ENCODE measurements at regions not wholly inside any gene's neighbourhood (a gene's known extent, or its start where the extent isn't known, plus 50 kb on each side); places are given as distances from the start of the nearest gene placed in this dataset.
A peak's percentile ranks its signal among the peaks of the same experiment; 100 is the strongest.

DNA sequence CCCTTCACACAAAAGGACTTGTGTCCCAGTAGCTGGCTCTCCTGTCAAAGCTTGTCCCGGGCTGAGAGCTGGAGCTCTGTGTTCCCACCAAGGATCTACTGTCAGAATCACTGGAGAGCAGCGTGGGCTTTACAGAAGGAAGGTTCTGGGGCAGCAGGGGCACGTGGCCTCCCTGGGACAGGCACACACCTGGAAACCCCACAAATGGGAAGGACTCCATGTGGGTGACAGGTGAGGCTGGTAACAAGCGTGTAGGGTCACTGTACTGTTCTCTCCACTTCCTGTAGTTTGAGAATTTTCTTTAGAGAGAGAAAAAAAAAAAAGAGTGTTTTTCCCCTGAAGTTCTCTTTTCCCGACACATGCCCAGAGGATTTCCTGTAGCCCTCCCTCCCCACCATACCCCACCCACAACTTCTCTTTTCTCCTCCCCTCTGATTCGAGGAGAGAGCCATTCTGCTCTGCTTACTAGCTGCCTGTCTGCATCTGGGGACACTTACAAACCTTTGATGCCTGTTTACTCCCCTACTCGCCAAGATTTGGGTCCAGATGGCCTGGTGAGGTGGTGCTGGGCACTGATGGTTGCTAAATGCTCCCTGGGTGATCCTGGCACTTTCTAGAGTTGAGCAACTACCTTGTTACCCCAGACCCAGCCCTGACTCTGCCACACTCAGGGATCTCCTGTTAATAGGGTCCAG lies 84.1 kb upstream of the SIRPA start:
- Histone ChIP-seq H3K27ac (ENCODE audit: insufficient read depth, low read depth, low read length, poor library complexity, severe bottlenecking) (peak overlapping the region; percentile 68), H3K27me3 (ENCODE audit: control insufficient read depth, insufficient read depth, low read length, poor library complexity, severe bottlenecking) (no peaks in the 10 kb centered on the region), H3K4me3 (ENCODE audit: insufficient read depth, low read depth, low read length) (no peak overlapping the region), H3K4me1 (ENCODE audit: control insufficient read depth, insufficient read depth, low read length) (peaks cover 9% of the 10 kb centered on the region), H3K9me3 (ENCODE audit: control insufficient read depth, low read length) (no peaks in the 10 kb centered on the region), H3K36me3 (ENCODE audit: control insufficient read depth, insufficient read depth, low read length) (no peaks in the 10 kb centered on the region)
- 53 to 56% methylated on average over 7 of the region's 7 CpGs for WGBS, 2 experiments

DNA sequence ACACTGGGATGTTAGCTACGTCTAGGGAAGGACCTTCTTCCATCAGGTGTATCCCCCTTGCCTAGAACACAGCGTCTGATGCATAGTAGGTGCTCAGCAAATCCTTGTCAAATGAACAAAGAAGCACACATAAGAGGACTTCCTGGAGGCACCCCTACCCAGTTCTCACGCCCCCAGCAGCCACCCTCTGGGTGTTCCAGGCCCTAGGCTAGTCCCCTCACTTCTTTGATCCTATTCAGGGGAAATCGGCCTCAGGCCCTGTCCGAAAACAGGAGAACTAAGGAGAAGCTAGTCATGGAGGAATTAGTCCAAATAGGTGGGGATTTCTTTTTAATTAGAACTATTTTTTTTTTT lies 84.7 kb upstream of the SIRPA start:
- Histone ChIP-seq H3K4me1 (ENCODE audit: control insufficient read depth, insufficient read depth, low read length) (peaks cover 9% of the 10 kb centered on the region), H3K4me3 (ENCODE audit: insufficient read depth, low read depth, low read length) (no peak overlapping the region), H3K36me3 (ENCODE audit: control insufficient read depth, insufficient read depth, low read length) (no peaks in the 10 kb centered on the region), H3K27me3 (ENCODE audit: control insufficient read depth, insufficient read depth, low read length, poor library complexity, severe bottlenecking) (no peaks in the 10 kb centered on the region), H3K27ac (ENCODE audit: insufficient read depth, low read depth, low read length, poor library complexity, severe bottlenecking) (no peak overlapping the region), H3K9me3 (ENCODE audit: control insufficient read depth, low read length) (no peaks in the 10 kb centered on the region)
- 58 to 75% methylated on average over 5 of the region's 5 CpGs for WGBS, 2 experiments

- Histone ChIP-seq H3K4me3 (ENCODE audit: insufficient read depth, low read depth, low read length) (no peak overlapping the region), H3K27ac (ENCODE audit: insufficient read depth, low read depth, low read length, poor library complexity, severe bottlenecking) (no peak overlapping the region), H3K9me3 (ENCODE audit: control insufficient read depth, low read length) (no peaks in the 10 kb centered on the region), H3K36me3 (ENCODE audit: control insufficient read depth, insufficient read depth, low read length) (no peaks in the 10 kb centered on the region), H3K27me3 (ENCODE audit: control insufficient read depth, insufficient read depth, low read length, poor library complexity, severe bottlenecking) (no peaks in the 10 kb centered on the region), H3K4me1 (ENCODE audit: control insufficient read depth, insufficient read depth, low read length) (peaks cover 9% of the 10 kb centered on the region)
- WGBS, 2 experiments, result 93 to 94% methylated on average over 10 of the region's 10 CpGs
Observed at GRCh38 chr20:1809611-1810510, 85.3 kb upstream of the SIRPA start.

GRCh38 chr20:1809131-1809572 lies 86.1 kb upstream of the SIRPA start:
- H3K27ac ChIP-seq (ENCODE audit: insufficient read depth, low read depth, low read length, poor library complexity, severe bottlenecking), result no peak overlapping the region
- no peaks in the 10 kb centered on the region for H3K36me3 ChIP-seq (ENCODE audit: control insufficient read depth, insufficient read depth, low read length)
- H3K9me3 ChIP-seq (ENCODE audit: control insufficient read depth, low read length), result no peaks in the 10 kb centered on the region
- H3K4me3 ChIP-seq (ENCODE audit: insufficient read depth, low read depth, low read length), result no peak overlapping the region
- peaks cover 5% of the 10 kb centered on the region for H3K27me3 ChIP-seq (ENCODE audit: control insufficient read depth, insufficient read depth, low read length, poor library complexity, severe bottlenecking)
- peaks cover 9% of the 10 kb centered on the region for H3K4me1 ChIP-seq (ENCODE audit: control insufficient read depth, insufficient read depth, low read length)
- 81 to 95% methylated on average over 2 of the region's 2 CpGs for WGBS, 2 experiments

- Histone ChIP-seq H3K27ac (ENCODE audit: insufficient read depth, low read depth, low read length, poor library complexity, severe bottlenecking) (no peak overlapping the region), H3K27me3 (ENCODE audit: control insufficient read depth, insufficient read depth, low read length, poor library complexity, severe bottlenecking) (peaks cover 11% of the 10 kb centered on the region), H3K4me1 (ENCODE audit: control insufficient read depth, insufficient read depth, low read length) (peaks cover 9% of the 10 kb centered on the region), H3K36me3 (ENCODE audit: control insufficient read depth, insufficient read depth, low read length) (no peaks in the 10 kb centered on the region), H3K9me3 (ENCODE audit: control insufficient read depth, low read length) (no peaks in the 10 kb centered on the region), H3K4me3 (ENCODE audit: insufficient read depth, low read depth, low read length) (no peak overlapping the region)
- WGBS, 2 experiments, result 67% methylated on average over 6 of the region's 6 CpGs
Observed at GRCh38 chr20:1808101-1808500, 87.1 kb upstream of the SIRPA start.

- 82 to 89% methylated on average over 6 to 7 of the region's 7 CpGs for WGBS, 2 experiments
- no peak overlapping the region for H3K27ac ChIP-seq (ENCODE audit: insufficient read depth, low read depth, low read length, poor library complexity, severe bottlenecking)
- H3K36me3 ChIP-seq (ENCODE audit: control insufficient read depth, insufficient read depth, low read length), result no peaks in the 10 kb centered on the region
- peaks cover 19% of the 10 kb centered on the region for H3K27me3 ChIP-seq (ENCODE audit: control insufficient read depth, insufficient read depth, low read length, poor library complexity, severe bottlenecking)
- no peak overlapping the region for H3K4me3 ChIP-seq (ENCODE audit: insufficient read depth, low read depth, low read length)
- H3K4me1 ChIP-seq (ENCODE audit: control insufficient read depth, insufficient read depth, low read length), result peaks cover 9% of the 10 kb centered on the region
- no peaks in the 10 kb centered on the region for H3K9me3 ChIP-seq (ENCODE audit: control insufficient read depth, low read length)
Observed at GRCh38 chr20:1807394-1807793, 87.8 kb upstream of the SIRPA start.

DNA sequence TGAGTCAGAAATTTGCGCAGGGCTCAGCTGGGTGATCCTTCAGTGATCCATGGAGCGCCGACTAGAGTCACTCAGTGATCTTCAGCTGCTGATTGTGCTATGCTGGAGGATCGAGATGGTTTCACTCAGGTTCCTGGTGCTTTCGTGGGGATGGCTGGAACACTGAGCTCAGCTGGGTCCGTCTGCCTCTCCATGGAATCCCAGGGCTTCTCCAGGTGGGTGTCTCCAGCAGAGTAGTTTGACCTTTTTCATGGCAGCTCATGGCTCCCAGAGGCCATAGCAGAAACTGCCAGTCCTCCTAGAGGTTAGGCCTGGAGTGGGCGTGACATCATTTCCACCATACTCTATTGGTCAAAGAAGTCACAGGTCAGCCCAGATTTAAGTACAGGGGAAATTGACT lies 88.8 kb upstream of the SIRPA start:
- Histone ChIP-seq H3K9me3 (ENCODE audit: control insufficient read depth, low read length) (no peaks in the 10 kb centered on the region), H3K4me1 (ENCODE audit: control insufficient read depth, insufficient read depth, low read length) (peaks cover 8% of the 10 kb centered on the region), H3K4me3 (ENCODE audit: insufficient read depth, low read depth, low read length) (no peak overlapping the region), H3K27me3 (ENCODE audit: control insufficient read depth, insufficient read depth, low read length, poor library complexity, severe bottlenecking) (peaks cover 26% of the 10 kb centered on the region), H3K27ac (ENCODE audit: insufficient read depth, low read depth, low read length, poor library complexity, severe bottlenecking) (no peak overlapping the region), H3K36me3 (ENCODE audit: control insufficient read depth, insufficient read depth, low read length) (no peaks in the 10 kb centered on the region)
- WGBS, 2 experiments, result 92 to 96% methylated on average over 7 of the region's 7 CpGs

DNA sequence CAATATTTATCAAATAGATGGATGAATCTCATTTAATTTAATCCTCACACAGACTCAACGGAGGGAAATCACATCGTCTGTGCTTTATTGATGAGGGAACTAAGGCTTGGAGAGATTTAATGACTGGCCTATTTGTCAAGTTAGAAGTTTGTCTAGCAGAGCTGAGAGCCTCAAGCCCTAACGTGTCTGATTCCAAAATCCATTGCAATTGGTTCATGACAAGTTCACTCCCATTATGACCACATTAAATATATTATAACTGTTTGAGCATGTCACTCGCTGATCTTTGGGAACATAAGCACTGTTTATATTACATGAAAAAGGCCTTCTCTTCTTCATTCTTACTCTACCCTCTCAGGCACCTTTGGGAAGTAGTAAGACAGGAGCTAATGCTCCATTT lies 89.4 kb upstream of the SIRPA start:
- WGBS, 2 experiments, result 96 to 98% methylated on average over 4 of the region's 4 CpGs
- H3K36me3 ChIP-seq (ENCODE audit: control insufficient read depth, insufficient read depth, low read length), result no peaks in the 10 kb centered on the region
- no peak overlapping the region for H3K27ac ChIP-seq (ENCODE audit: insufficient read depth, low read depth, low read length, poor library complexity, severe bottlenecking)
- H3K4me1 ChIP-seq (ENCODE audit: control insufficient read depth, insufficient read depth, low read length), result peaks cover 1% of the 10 kb centered on the region
- no peak overlapping the region for H3K4me3 ChIP-seq (ENCODE audit: insufficient read depth, low read depth, low read length)
- H3K27me3 ChIP-seq (ENCODE audit: control insufficient read depth, insufficient read depth, low read length, poor library complexity, severe bottlenecking), result peaks cover 26% of the 10 kb centered on the region
- H3K9me3 ChIP-seq (ENCODE audit: control insufficient read depth, low read length), result no peaks in the 10 kb centered on the region

DNA sequence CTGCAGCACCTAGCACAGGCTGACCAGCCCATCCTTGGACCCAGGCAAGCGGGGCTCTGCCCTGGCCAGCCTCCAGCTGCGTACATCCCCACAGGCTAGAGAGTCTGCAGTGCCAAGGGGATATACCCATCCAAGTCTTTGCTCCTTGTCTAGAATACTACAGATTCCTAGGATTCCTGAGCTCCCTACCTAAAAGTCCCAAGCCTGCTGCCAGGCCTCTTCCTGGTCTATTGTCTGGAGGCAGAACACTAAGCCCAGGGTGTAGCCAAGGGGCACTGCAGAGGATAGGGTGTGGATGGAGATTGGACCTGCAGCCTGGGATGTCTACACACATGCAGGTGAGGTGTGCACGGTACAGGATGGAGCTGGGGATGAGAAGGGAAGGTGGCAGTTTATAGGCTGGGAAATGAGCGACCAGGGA lies 90.0 kb upstream of the SIRPA start:
- WGBS, 2 experiments, result 88% methylated on average over 4 of the region's 4 CpGs
- Histone ChIP-seq H3K27ac (ENCODE audit: insufficient read depth, low read depth, low read length, poor library complexity, severe bottlenecking) (no peak overlapping the region), H3K27me3 (ENCODE audit: control insufficient read depth, insufficient read depth, low read length, poor library complexity, severe bottlenecking) (peaks cover 26% of the 10 kb centered on the region), H3K36me3 (ENCODE audit: control insufficient read depth, insufficient read depth, low read length) (no peaks in the 10 kb centered on the region), H3K9me3 (ENCODE audit: control insufficient read depth, low read length) (no peaks in the 10 kb centered on the region), H3K4me1 (ENCODE audit: control insufficient read depth, insufficient read depth, low read length) (no peaks in the 10 kb centered on the region), H3K4me3 (ENCODE audit: insufficient read depth, low read depth, low read length) (no peak overlapping the region)

DNA sequence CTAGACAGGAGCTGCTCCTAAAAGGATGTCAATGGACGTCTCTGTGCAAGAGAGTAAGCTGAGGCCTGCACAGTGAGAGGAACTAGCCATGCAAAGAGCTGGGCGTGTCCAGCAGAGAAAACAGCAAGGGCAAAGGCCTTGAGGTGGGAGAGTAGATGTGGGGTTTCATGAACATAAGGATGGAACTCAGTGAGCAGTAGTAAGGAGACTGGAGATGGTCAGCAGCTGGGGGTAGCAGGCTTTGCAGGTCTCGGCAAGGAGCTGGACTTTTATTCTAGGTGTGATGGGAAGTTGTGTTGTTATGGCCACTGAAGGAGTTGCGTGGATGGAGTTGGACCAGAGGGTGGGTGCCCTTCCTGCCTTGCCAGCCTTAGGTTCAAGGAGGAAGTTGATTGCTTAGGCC lies 90.7 kb upstream of the SIRPA start:
- Histone ChIP-seq H3K36me3 (ENCODE audit: control insufficient read depth, insufficient read depth, low read length) (no peaks in the 10 kb centered on the region), H3K27ac (ENCODE audit: insufficient read depth, low read depth, low read length, poor library complexity, severe bottlenecking) (no peak overlapping the region), H3K9me3 (ENCODE audit: control insufficient read depth, low read length) (no peaks in the 10 kb centered on the region), H3K4me1 (ENCODE audit: control insufficient read depth, insufficient read depth, low read length) (no peaks in the 10 kb centered on the region), H3K4me3 (ENCODE audit: insufficient read depth, low read depth, low read length) (no peak overlapping the region), H3K27me3 (ENCODE audit: control insufficient read depth, insufficient read depth, low read length, poor library complexity, severe bottlenecking) (peaks cover 26% of the 10 kb centered on the region)
- WGBS, 2 experiments, result 92 to 95% methylated on average over 4 of the region's 4 CpGs
